HG02798 (cell line): ENCODE measurements at regions not wholly inside any gene's neighbourhood (a gene's known extent, or its start where the extent isn't known, plus 50 kb on each side); places are given as distances from the start of the nearest gene placed in this dataset.
A peak's percentile ranks its signal among the peaks of the same experiment; 100 is the strongest.
"Not testable (repeated sequence)": the region's sequence is repeated elsewhere in the genome, so short reads cannot be mapped to it uniquely, and the experiment has no call there.

Source experiments
- ATAC-seq: cut with Tn5 transposase; IDR thresholded peaks from one replicate; pipeline ENCODE4 v1.9.1; 2021; ENCODE audit warnings: mild to moderate bottlenecking; ENCODE audit not compliant: unreplicated experiment, poor library complexity

- ATAC-seq: no peak
Measured at GRCh38 chr12:66768293-66768692, 89.4 kb upstream of the GRIP1 start.

GRCh38 chr12:66774929-66775328, 96.1 kb upstream of the GRIP1 start:
- ATAC-seq: no peak

- ATAC-seq: no peak
Measured at GRCh38 chr12:66775871-66776270, 97.0 kb upstream of the GRIP1 start.

GRCh38 chr12:66776974-66777373, 98.1 kb upstream of the GRIP1 start:
- peak; percentile 79 for ATAC-seq

GRCh38 chr12:66779466-66779865, 100.6 kb upstream of the GRIP1 start:
- ATAC-seq: no peak

GRCh38 chr12:66786531-66787308, 107.8 kb upstream of the GRIP1 start:
- no peak for ATAC-seq

GRCh38 chr12:66799551-66799950, 120.7 kb upstream of the GRIP1 start:
- ATAC-seq: no peak

GRCh38 chr12:66800046-66800445, 121.2 kb upstream of the GRIP1 start:
- no peak for ATAC-seq

- no peak for ATAC-seq
Measured at GRCh38 chr12:66803930-66804329, 125.1 kb upstream of the GRIP1 start.

- ATAC-seq: no peak
Measured at GRCh38 chr12:66804563-66804974, 125.7 kb upstream of the GRIP1 start.

- ATAC-seq: no peak
Measured at GRCh38 chr12:66808606-66809005, 129.7 kb upstream of the GRIP1 start.

- no peak for ATAC-seq
Measured at GRCh38 chr12:66813137-66813892, 134.4 kb upstream of the GRIP1 start.

GRCh38 chr12:66819587-66819986, 140.7 kb upstream of the GRIP1 start:
- no peak for ATAC-seq

- ATAC-seq: no peak
Measured at GRCh38 chr12:66822961-66823360, 144.1 kb upstream of the GRIP1 start.

- ATAC-seq: no peak
Measured at GRCh38 chr12:66823857-66824570, 145.1 kb upstream of the GRIP1 start.

- ATAC-seq: not testable (repeated sequence)
Measured at GRCh38 chr12:66825921-66826320, 147.0 kb upstream of the GRIP1 start.

- no peak for ATAC-seq
Measured at GRCh38 chr12:66829660-66830325, 150.9 kb upstream of the GRIP1 start.

GRCh38 chr12:66831495-66831894, 152.6 kb upstream of the GRIP1 start:
- ATAC-seq: no peak

- ATAC-seq: no peak
Measured at GRCh38 chr12:66832997-66833396, 154.1 kb upstream of the GRIP1 start.

- no peak for ATAC-seq
Measured at GRCh38 chr12:66836623-66837310, 157.9 kb upstream of the GRIP1 start.
